Stimulated activated CD4-positive, alpha-beta T cell treated with anti-CD3 and anti-CD28 coated beads, TNF-alpha, amount 100 ng/mL, for 24 hours (primary cell): ENCODE measurements at regions not wholly inside any gene's neighbourhood (a gene's known extent, or its start where the extent isn't known, plus 50 kb on each side); places are given as distances from the start of the nearest gene placed in this dataset.

ENCODE experiments used
- DNase-seq, 3 experiments: peaks; one replicate each; pipeline ENCODE4 v3.0.0-alpha.2; 2020; ENCODE audit warnings: low read depth in 3 of 3

GRCh38 chr14:104462651-104463630 lies 116.6 kb upstream of the C14orf180 start:
- DNase-seq: no peak

- DNase-seq: no peak
Measured at GRCh38 chr14:104464907-104465306, 114.7 kb upstream of the C14orf180 start.

GRCh38 chr14:104465482-104466390 lies 113.8 kb upstream of the C14orf180 start:
- no peak for DNase-seq

- no peak for DNase-seq
Measured at GRCh38 chr14:104467236-104467635, 112.3 kb upstream of the C14orf180 start.

- no peak for DNase-seq
Measured at GRCh38 chr14:104467641-104468040, 111.9 kb upstream of the C14orf180 start.

GRCh38 chr14:104469591-104469990 lies 110.0 kb upstream of the C14orf180 start:
- DNase-seq: no peak

GRCh38 chr14:104470588-104470987 lies 109.0 kb upstream of the C14orf180 start:
- DNase-seq: no peak

- DNase-seq: no peak
Measured at GRCh38 chr14:104471114-104471513, 108.5 kb upstream of the C14orf180 start.

- no peak for DNase-seq
Measured at GRCh38 chr14:104472073-104472472, 107.5 kb upstream of the C14orf180 start.

GRCh38 chr14:104472536-104473243 lies 106.9 kb upstream of the C14orf180 start:
- no peak for DNase-seq

GRCh38 chr14:104473244-104473565 lies 106.4 kb upstream of the C14orf180 start:
- DNase-seq: no peak

- no peak for DNase-seq
Measured at GRCh38 chr14:104473649-104474494, 105.7 kb upstream of the C14orf180 start.

- no peak for DNase-seq
Measured at GRCh38 chr14:104474495-104475213, 104.9 kb upstream of the C14orf180 start.

- DNase-seq: no peak
Measured at GRCh38 chr14:104475256-104475655, 104.3 kb upstream of the C14orf180 start.

GRCh38 chr14:104475802-104476201 lies 103.8 kb upstream of the C14orf180 start:
- no peak for DNase-seq

- DNase-seq: no peak
Measured at GRCh38 chr14:104476437-104476836, 103.1 kb upstream of the C14orf180 start.

GRCh38 chr14:104477117-104477623 lies 102.4 kb upstream of the C14orf180 start:
- DNase-seq: no peak

- no peak for DNase-seq
Measured at GRCh38 chr14:104477666-104478380, 101.7 kb upstream of the C14orf180 start.

GRCh38 chr14:104478656-104479055 lies 100.9 kb upstream of the C14orf180 start:
- no peak for DNase-seq
